DND-41 (cell line): ENCODE measurements at regions not wholly inside any gene's neighbourhood (a gene's known extent, or its start where the extent isn't known, plus 50 kb on each side); places are given as distances from the start of the nearest gene placed in this dataset.

ENCODE experiments used
- EZH2 ChIP-seq: IDR thresholded peaks from 3 replicates; pipeline ENCODE4 v1.6.1; 2012; ENCODE audit warnings: borderline replicate concordance, low read depth, mild to moderate bottlenecking, moderate library complexity, low read length, inconsistent platforms; ENCODE audit not compliant: severe bottlenecking
- TF ChIP-seq, protein P1 (sequence below): IDR thresholded peaks from 2 replicates; pipeline ENCODE4 v1.5.1; 2012; ENCODE audit warnings: borderline replicate concordance, low read length, moderate library complexity, mild to moderate bottlenecking; ENCODE audit not compliant: poor library complexity, severe bottlenecking; ENCODE audit errors: extremely low read depth

GRCh38 chr11:110019675-110020074 is 73.5 kb upstream of the ZC3H12C start:
- TF ChIP-seq, protein P1, sequence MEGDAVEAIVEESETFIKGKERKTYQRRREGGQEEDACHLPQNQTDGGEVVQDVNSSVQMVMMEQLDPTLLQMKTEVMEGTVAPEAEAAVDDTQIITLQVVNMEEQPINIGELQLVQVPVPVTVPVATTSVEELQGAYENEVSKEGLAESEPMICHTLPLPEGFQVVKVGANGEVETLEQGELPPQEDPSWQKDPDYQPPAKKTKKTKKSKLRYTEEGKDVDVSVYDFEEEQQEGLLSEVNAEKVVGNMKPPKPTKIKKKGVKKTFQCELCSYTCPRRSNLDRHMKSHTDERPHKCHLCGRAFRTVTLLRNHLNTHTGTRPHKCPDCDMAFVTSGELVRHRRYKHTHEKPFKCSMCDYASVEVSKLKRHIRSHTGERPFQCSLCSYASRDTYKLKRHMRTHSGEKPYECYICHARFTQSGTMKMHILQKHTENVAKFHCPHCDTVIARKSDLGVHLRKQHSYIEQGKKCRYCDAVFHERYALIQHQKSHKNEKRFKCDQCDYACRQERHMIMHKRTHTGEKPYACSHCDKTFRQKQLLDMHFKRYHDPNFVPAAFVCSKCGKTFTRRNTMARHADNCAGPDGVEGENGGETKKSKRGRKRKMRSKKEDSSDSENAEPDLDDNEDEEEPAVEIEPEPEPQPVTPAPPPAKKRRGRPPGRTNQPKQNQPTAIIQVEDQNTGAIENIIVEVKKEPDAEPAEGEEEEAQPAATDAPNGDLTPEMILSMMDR: no peak
- no peak for TF ChIP-seq EZH2
